ENCODE measurements at regions not wholly inside any gene's neighbourhood (a gene's known extent, or its start where the extent isn't known, plus 50 kb on each side); places are given as distances from the start of the nearest gene placed in this dataset.

GRCh38 chr1:72649991-72650390 is 367.7 kb upstream of the NEGR1 start:
- Histone ChIP-seq H3K4me3 (no peak overlapping the region), H3K27ac (no peak overlapping the region), H3K4me1 (no peaks in the 10 kb centered on the region), H3K36me3 (no peaks in the 10 kb centered on the region), H3K9me3 (no peaks in the 10 kb centered on the region), H3K27me3 (no peaks in the 10 kb centered on the region)
- no peak for DNase-seq (ENCODE audit: low spot score)
- no peak for TF ChIP-seq CTCF (IDR thresholded peaks at IDR 0.05)

- Histone ChIP-seq H3K9me3 (no peaks in the 10 kb centered on the region), H3K27ac (no peak overlapping the region), H3K27me3 (no peaks in the 10 kb centered on the region), H3K4me3 (no peak overlapping the region), H3K4me1 (no peaks in the 10 kb centered on the region), H3K36me3 (no peaks in the 10 kb centered on the region)
- DNase-seq (ENCODE audit: low spot score): no peak
- no peak for TF ChIP-seq CTCF (IDR thresholded peaks at IDR 0.05)
Measured at GRCh38 chr1:72649211-72649888, 367.0 kb upstream of the NEGR1 start.

GRCh38 chr1:72648465-72648864 is 366.1 kb upstream of the NEGR1 start:
- TF ChIP-seq CTCF (IDR thresholded peaks at IDR 0.05): no peak
- Histone ChIP-seq H3K27me3 (no peaks in the 10 kb centered on the region), H3K4me1 (no peaks in the 10 kb centered on the region), H3K27ac (no peak overlapping the region), H3K36me3 (no peaks in the 10 kb centered on the region), H3K4me3 (no peak overlapping the region), H3K9me3 (no peaks in the 10 kb centered on the region)
- DNase-seq (ENCODE audit: low spot score): no peak

- Histone ChIP-seq H3K4me3 (no peak overlapping the region), H3K4me1 (no peaks in the 10 kb centered on the region), H3K27ac (no peak overlapping the region), H3K9me3 (no peaks in the 10 kb centered on the region), H3K27me3 (no peaks in the 10 kb centered on the region), H3K36me3 (no peaks in the 10 kb centered on the region)
- no peak for DNase-seq (ENCODE audit: low spot score)
- TF ChIP-seq CTCF (IDR thresholded peaks at IDR 0.05): no peak
Measured at GRCh38 chr1:72643142-72643541, 360.8 kb upstream of the NEGR1 start.

GRCh38 chr1:72637593-72637992 is 355.3 kb upstream of the NEGR1 start:
- Histone ChIP-seq H3K4me1 (no peaks in the 10 kb centered on the region), H3K9me3 (no peaks in the 10 kb centered on the region), H3K27ac (no peak overlapping the region), H3K27me3 (no peaks in the 10 kb centered on the region), H3K36me3 (no peaks in the 10 kb centered on the region), H3K4me3 (no peak overlapping the region)
- no peak for TF ChIP-seq CTCF (IDR thresholded peaks at IDR 0.05)
- DNase-seq (ENCODE audit: low spot score): no peak

- no peak for DNase-seq (ENCODE audit: low spot score)
- no peaks in the 10 kb centered on the region for H3K27me3 ChIP-seq
- no peaks in the 10 kb centered on the region for H3K4me1 ChIP-seq
- H3K9me3 ChIP-seq: no peaks in the 10 kb centered on the region
- no peak for TF ChIP-seq CTCF (IDR thresholded peaks at IDR 0.05)
- H3K36me3 ChIP-seq: no peaks in the 10 kb centered on the region
- no peak overlapping the region for H3K4me3 ChIP-seq
- H3K27ac ChIP-seq: no peak overlapping the region
Measured at GRCh38 chr1:72636631-72637030, 354.3 kb upstream of the NEGR1 start.

Measured in right atrium auricular region (tissue), 2 donors.